CD4-positive, alpha-beta T cell (primary cell): ENCODE measurements at regions not wholly inside any gene's neighbourhood (a gene's known extent, or its start where the extent isn't known, plus 50 kb on each side); places are given as distances from the start of the nearest gene placed in this dataset.

Experiments
- ATAC-seq: fragments of 200-7000 bp; cut with Tn5 transposase; one replicate; pipeline ENCODE4 v1.10.0; 2022; ENCODE audit warnings: mild to moderate bottlenecking; ENCODE audit not compliant: poor library complexity
- CTCF ChIA-PET: fragments of 350-600 bp; sonication (Branson Sonifier 250); formaldehyde crosslinking; loops from one replicate; lab custom pipeline; 2021; ENCODE audit warnings: antibody characterized with exemption, inconsistent platforms; lab: Charles Lee
- POLR2A ChIA-PET: fragments of 350-600 bp; sonication (Branson Sonifier 250); formaldehyde crosslinking; loops from one replicate; lab custom pipeline; 2021; ENCODE audit warnings: antibody characterized with exemption, inconsistent platforms; lab: Charles Lee
- DNase-seq, 14 experiments: peaks; one replicate each; pipeline ENCODE4 v3.0.0-alpha.2; 2013 to 2020; ENCODE audit warnings: mixed read lengths in 2 of 14
- H3K27ac ChIP-seq, 2 donors: one replicate each; pipeline versions ENCODE4 v1.5.1 to v1.7.0; 2013; ENCODE audit warnings: low read length in 2 of 2, low read depth in 1 of 2, mild to moderate bottlenecking in 1 of 2
- H3K27me3 ChIP-seq, 2 experiments: 1 replicate in 1 of 2; 2 replicates in 1 of 2; pipeline versions ENCODE4 v1.6.1 to v1.7.0; 2013; ENCODE audit warnings: low read length in 2 of 2, control low read depth in 1 of 2, mild to moderate bottlenecking in 1 of 2, moderate library complexity in 1 of 2; ENCODE audit not compliant: insufficient read depth in 2 of 2, control insufficient read depth in 1 of 2
- H3K36me3 ChIP-seq: one replicate; pipeline ENCODE4 v1.6.1; 2013; ENCODE audit warnings: low read length, control low read depth; ENCODE audit not compliant: insufficient read depth
- H3K4me1 ChIP-seq: one replicate; pipeline ENCODE4 v1.6.1; 2013; ENCODE audit warnings: low read length, control low read depth; ENCODE audit not compliant: insufficient read depth
- H3K4me3 ChIP-seq: one replicate; pipeline ENCODE4 v1.5.1; 2013; ENCODE audit warnings: mild to moderate bottlenecking, low read length, moderate library complexity
- H3K9me3 ChIP-seq, 2 experiments: 1 replicate in 1 of 2; 2 replicates in 1 of 2; pipeline versions ENCODE4 v1.6.1 to v1.7.0; 2013; ENCODE audit warnings: low read length in 2 of 2, mild to moderate bottlenecking in 2 of 2, control low read depth in 1 of 2, moderate library complexity in 1 of 2; ENCODE audit not compliant: control insufficient read depth in 1 of 2, insufficient read depth in 1 of 2
- H3K27ac Mint-ChIP-seq: one replicate; pipeline ENCODE4 v1.8.0; 2020; ENCODE audit warnings: mixed read lengths
- H3K27me3 Mint-ChIP-seq: one replicate; pipeline ENCODE4 v1.8.0; 2021; ENCODE audit warnings: mixed read lengths
- H3K36me3 Mint-ChIP-seq: one replicate; pipeline ENCODE4 v1.8.0; 2021; ENCODE audit warnings: low read depth, mixed read lengths
- H3K4me1 Mint-ChIP-seq: one replicate; pipeline ENCODE4 v1.8.0; 2021; ENCODE audit warnings: low read depth, mixed read lengths
- H3K4me3 Mint-ChIP-seq: one replicate; pipeline ENCODE4 v1.8.0; 2020; ENCODE audit warnings: mild to moderate bottlenecking, mixed read lengths
- H3K9me3 Mint-ChIP-seq: one replicate; pipeline ENCODE4 v1.8.0; 2020; ENCODE audit warnings: mixed read lengths
- intact Hi-C, 2 experiments: fragments of 100-400 bp; cut with DNase I in 1 of 2; cut with micrococcal nuclease in 1 of 2; formaldehyde crosslinking; loops; one replicate each; pipeline versions ENCODE4 v1.15.1 to v1.9.0; 2023 to 2025; cut with DNase I, micrococcal nuclease
- TF ChIP-seq, protein P1 (sequence below): fragments of 200-600 bp; IDR thresholded peaks from one replicate; pipeline ENCODE4 v1.8.0; 2022; ENCODE audit warnings: antibody characterized with exemption, mild to moderate bottlenecking

DNA sequence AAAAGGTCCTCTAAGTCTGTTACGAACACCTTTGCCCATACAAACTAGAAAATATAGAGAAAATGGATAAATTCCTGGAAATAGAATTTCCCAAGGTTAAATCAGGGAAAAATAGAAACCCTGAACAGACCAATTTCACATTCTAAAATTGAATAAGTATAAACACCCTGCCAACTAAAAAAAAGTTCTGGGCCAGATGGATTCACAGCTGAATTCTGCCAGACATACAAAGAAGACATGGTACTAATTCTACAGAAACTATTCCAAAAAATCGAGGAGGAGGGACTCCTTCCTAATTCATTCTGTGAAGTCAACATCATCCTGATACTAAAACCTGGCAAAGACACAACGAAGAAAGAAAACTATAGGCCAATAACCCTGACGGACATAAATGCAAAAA is 400.4 kb upstream of the SEMA3A start:
- Mint-ChIP-seq H3K27me3 (no peaks in the 10 kb centered on the region), H3K4me3 (no peak overlapping the region), H3K36me3 (no peaks in the 10 kb centered on the region), H3K9me3 (peaks cover 3% of the 10 kb centered on the region), H3K4me1 (no peaks in the 10 kb centered on the region), H3K27ac (no peak overlapping the region)
- H3K4me1 ChIP-seq: no peaks in the 10 kb centered on the region
- no peaks in the 10 kb centered on the region for H3K36me3 ChIP-seq
- ChIA-PET POLR2A (no interaction called here), CTCF (no interaction called here)
- intact Hi-C loops: no loop called here
- no peak overlapping the region for H3K27ac ChIP-seq
- no peaks in the 10 kb centered on the region for H3K9me3 ChIP-seq
- DNase-seq: no peak
- no peaks in the 10 kb centered on the region for H3K27me3 ChIP-seq
- H3K4me3 ChIP-seq: no peak overlapping the region
- ATAC-seq: no peak
- TF ChIP-seq, protein P1, sequence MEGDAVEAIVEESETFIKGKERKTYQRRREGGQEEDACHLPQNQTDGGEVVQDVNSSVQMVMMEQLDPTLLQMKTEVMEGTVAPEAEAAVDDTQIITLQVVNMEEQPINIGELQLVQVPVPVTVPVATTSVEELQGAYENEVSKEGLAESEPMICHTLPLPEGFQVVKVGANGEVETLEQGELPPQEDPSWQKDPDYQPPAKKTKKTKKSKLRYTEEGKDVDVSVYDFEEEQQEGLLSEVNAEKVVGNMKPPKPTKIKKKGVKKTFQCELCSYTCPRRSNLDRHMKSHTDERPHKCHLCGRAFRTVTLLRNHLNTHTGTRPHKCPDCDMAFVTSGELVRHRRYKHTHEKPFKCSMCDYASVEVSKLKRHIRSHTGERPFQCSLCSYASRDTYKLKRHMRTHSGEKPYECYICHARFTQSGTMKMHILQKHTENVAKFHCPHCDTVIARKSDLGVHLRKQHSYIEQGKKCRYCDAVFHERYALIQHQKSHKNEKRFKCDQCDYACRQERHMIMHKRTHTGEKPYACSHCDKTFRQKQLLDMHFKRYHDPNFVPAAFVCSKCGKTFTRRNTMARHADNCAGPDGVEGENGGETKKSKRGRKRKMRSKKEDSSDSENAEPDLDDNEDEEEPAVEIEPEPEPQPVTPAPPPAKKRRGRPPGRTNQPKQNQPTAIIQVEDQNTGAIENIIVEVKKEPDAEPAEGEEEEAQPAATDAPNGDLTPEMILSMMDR: no peak

- Histone ChIP-seq H3K9me3 (peaks cover 0 to 3% of the 10 kb centered on the region in 2 experiments), H3K4me1 (no peaks in the 10 kb centered on the region), H3K4me3 (no peak overlapping the region), H3K27me3 (no peaks in the 10 kb centered on the region), H3K27ac (no peak overlapping the region), H3K36me3 (no peaks in the 10 kb centered on the region)
- no peak overlapping the region for H3K4me3 Mint-ChIP-seq
- no peak for ATAC-seq
- H3K27me3 Mint-ChIP-seq: no peaks in the 10 kb centered on the region
- DNase-seq: no peak
- TF ChIP-seq, protein P1: no peak
- intact Hi-C loops: no loop called here
- no peaks in the 10 kb centered on the region for H3K36me3 Mint-ChIP-seq
- H3K27ac Mint-ChIP-seq: no peak overlapping the region
- ChIA-PET CTCF (no interaction called here), POLR2A (no interaction called here)
- no peaks in the 10 kb centered on the region for H3K4me1 Mint-ChIP-seq
- no peaks in the 10 kb centered on the region for H3K9me3 Mint-ChIP-seq
These were observed 397.3 kb upstream of the SEMA3A start for GRCh38 chr7:84591897-84592296.

DNA sequence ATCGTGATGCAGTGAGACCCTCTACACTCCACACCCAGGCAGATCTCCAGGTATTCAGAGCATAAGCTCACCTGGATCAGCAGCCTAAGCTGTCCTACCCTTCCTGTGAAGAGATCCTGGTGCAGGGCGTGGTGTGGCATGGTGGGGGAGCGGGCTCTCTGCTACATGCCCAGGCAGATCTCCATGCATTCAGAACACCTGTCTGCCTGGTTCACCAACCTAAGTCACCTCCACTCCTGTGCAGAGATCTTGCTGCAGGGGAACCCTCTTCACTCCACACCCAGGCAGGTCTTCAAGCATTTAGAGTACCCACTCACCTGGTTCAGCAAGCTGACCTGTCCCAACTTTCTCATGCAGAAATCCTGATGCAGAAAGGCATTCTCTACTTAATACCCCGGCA is 394.4 kb upstream of the SEMA3A start:
- DNase-seq: no peak
- POLR2A ChIA-PET: no interaction called here

More for the DNA sequence above, 394.4 kb upstream of the SEMA3A start:
- H3K27ac ChIP-seq: no peak overlapping the region
- Mint-ChIP-seq H3K27me3 (no peaks in the 10 kb centered on the region), H3K36me3 (no peaks in the 10 kb centered on the region), H3K4me1 (no peaks in the 10 kb centered on the region), H3K9me3 (no peaks in the 10 kb centered on the region), H3K4me3 (no peak overlapping the region), H3K27ac (no peak overlapping the region)
- no peaks in the 10 kb centered on the region for H3K27me3 ChIP-seq
- intact Hi-C loops: no loop called here
- CTCF ChIA-PET: no interaction called here
- H3K4me3 ChIP-seq: no peak overlapping the region
- H3K36me3 ChIP-seq: no peaks in the 10 kb centered on the region
- no peak for ATAC-seq
- peaks cover 0 to 3% of the 10 kb centered on the region in 2 experiments for H3K9me3 ChIP-seq
- no peaks in the 10 kb centered on the region for H3K4me1 ChIP-seq
- TF ChIP-seq, protein P1: no peak
